CD4-positive, alpha-beta T cell treated with Interleukin-6 for 4 hours (primary cell): ENCODE measurements at regions not wholly inside any gene's neighbourhood (a gene's known extent, or its start where the extent isn't known, plus 50 kb on each side); places are given as distances from the start of the nearest gene placed in this dataset.
"Not testable (repeated sequence)": the region's sequence is repeated elsewhere in the genome, so short reads cannot be mapped to it uniquely, and the experiment has no call there.

ENCODE experiments used
- DNase-seq: peaks from one replicate; pipeline ENCODE4 v3.0.0-alpha.2; 2020; ENCODE audit warnings: mixed read lengths

- no peak for DNase-seq
These were observed 464.5 kb downstream of the CSNK1G3 start for GRCh38 chr5:123976379-123977033.

GRCh38 chr5:123975521-123975920 is 463.5 kb downstream of the CSNK1G3 start:
- DNase-seq, result not testable (repeated sequence)

GRCh38 chr5:123966781-123967180 is 454.8 kb downstream of the CSNK1G3 start:
- no peak for DNase-seq

GRCh38 chr5:123965626-123966025 is 453.6 kb downstream of the CSNK1G3 start:
- DNase-seq, result no peak

GRCh38 chr5:123964884-123965283 is 452.9 kb downstream of the CSNK1G3 start:
- DNase-seq, result no peak

- DNase-seq, result no peak
These were observed 448.5 kb downstream of the CSNK1G3 start for GRCh38 chr5:123960526-123960925.

GRCh38 chr5:123951582-123951977 is 439.6 kb downstream of the CSNK1G3 start:
- DNase-seq, result no peak

- DNase-seq, result no peak
These were observed 439.0 kb downstream of the CSNK1G3 start for GRCh38 chr5:123950701-123951581.

DNA sequence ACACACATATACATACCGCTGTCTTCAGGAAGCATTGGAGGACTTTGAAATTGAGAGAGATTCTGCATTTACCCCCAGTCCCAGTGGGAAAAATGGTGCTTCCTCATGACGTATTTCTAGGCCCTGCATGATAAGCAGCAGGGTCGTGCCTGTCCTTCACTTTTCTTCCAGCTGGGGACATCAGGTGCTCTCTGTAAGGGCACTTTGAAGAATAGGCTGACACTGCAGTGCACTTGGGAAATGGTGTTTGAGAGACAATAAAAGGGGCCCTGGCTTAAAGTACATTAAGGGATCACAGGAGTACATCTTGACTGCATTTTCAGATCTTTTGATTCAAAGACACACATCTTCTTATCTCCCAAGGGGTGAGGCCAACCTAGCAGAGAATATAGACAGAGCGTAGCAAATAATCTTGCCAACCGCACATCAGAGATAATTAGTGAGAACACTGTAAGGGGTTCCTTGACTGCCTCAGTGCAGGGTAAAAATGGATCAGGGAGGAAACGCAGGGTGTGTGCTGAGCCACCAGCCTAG is 437.9 kb downstream of the CSNK1G3 start:
- DNase-seq, result no peak

- no peak for DNase-seq
These were observed 437.2 kb downstream of the CSNK1G3 start for GRCh38 chr5:123949043-123949804.

DNA sequence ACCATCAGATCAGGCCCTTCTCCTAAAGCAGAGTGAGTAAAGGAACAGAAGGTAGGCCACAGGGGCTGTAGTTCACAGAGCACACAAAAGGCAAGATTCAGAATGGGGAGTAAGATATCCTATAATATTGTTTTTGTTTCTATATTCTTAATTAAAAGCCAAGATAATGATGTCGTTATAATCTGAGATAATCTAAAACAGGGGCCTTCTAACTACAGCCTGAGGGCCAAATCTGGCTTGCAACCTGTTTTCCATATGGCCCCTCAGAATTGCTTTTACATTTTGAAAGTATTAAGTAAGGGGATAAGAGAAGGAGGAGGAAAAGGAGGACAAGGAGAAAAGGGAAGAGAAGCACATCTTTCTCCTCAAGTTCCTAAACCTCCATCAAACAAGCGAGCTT is 435.8 kb downstream of the CSNK1G3 start:
- no peak for DNase-seq

DNA sequence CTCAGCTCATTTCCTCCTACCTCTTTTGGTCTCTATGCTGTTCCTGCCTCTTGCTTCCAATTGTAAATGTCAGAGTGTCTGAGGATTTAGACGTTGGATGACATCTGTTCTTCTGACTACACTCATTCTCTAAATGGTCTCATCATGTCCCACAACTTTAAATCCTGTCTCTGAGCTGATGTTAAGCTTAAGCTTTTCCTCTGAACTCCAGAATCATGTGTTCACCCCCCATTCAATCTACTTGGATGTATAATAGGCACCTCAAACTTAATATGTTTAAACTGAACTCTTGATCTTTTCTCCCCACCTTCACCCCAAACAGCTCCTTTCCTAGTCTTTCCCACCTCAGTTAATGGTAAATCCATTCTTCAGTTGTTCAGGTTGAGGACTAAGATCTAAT is 433.6 kb downstream of the CSNK1G3 start:
- no peak for DNase-seq

DNA sequence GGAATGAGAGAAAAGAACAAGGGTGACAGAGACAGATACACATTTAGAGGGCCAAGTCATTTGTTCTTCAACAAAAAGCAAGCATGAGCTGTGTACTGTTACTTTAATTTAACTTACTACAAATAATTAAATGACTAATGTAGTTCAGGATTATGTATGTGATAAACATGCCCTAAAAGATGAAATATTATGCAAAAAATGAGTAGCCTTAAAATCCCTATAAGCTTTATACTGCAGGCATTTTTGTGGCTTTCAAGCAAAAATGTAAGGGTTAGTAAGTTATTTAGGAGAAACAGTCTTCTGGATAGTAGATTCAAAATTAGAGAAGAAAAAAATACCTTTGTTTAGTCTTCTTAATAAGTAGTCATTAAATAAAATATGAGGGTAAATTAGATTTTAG is 431.2 kb downstream of the CSNK1G3 start:
- no peak for DNase-seq

- no peak for DNase-seq
These were observed 428.4 kb downstream of the CSNK1G3 start for GRCh38 chr5:123940416-123940815.

DNA sequence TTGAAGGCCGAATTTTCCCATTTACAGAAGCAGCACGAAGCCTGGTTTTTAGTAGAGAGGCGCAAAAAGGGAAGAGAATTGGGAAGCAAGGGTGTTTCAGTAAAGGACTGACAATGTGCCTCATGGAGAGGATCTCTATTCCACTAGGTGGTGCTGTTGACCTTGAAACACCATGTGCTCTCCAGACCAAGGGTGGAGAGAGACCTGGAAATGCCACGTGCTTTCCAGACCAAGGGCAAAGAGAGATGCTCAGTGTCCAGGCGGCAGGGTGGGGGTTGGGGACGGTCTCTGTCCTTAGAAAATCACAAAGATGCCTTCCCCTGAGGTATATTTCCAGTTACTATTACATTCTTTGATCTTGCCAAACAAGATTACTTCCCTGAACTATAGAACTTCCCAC is 425.3 kb downstream of the CSNK1G3 start:
- DNase-seq, result no peak

DNA sequence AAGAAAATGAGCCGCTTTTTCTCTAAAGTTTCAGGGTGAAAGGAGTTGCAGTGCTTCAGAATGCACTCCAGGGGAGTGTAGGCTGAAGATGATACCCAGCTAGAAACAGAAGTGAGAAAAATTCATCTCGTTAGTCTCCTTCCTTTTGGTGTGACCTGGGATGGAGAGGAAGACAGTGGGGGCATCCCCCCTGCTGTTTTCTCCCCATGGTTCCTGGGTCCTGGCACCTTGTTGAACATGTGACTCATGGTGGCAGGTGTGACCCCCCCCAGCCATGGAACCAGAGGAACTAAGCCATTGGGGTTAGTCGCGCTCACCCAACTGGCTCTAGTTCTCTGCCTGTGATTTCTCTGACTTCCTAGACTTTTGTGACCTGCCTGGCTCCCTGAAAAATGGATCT is 424.6 kb downstream of the CSNK1G3 start:
- no peak for DNase-seq

DNA sequence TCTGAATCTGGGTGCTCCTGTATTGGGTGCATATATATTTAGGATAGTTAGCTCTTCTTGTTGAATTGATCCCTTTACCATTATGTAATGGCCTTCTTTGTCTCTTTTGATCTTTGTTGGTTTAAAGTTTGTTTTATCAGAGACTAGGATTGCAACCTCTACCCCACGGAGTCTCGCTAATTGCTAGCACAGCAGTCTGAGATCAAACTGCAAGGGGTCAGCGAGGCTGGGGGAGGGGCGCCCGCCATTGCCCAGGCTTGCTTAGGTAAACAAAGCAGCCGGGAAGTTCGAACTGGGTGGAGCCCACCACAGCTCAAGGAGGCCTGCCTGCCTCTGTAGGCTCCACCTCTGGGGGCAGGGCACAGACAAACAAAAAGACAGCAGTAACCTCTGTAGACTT is 421.8 kb downstream of the CSNK1G3 start:
- DNase-seq, result not testable (repeated sequence)

GRCh38 chr5:123929055-123929474 is 417.1 kb downstream of the CSNK1G3 start:
- no peak for DNase-seq

- DNase-seq, result no peak
These were observed 416.4 kb downstream of the CSNK1G3 start for GRCh38 chr5:123928401-123928800.

GRCh38 chr5:123921193-123921592 is 409.2 kb downstream of the CSNK1G3 start:
- no peak for DNase-seq

DNA sequence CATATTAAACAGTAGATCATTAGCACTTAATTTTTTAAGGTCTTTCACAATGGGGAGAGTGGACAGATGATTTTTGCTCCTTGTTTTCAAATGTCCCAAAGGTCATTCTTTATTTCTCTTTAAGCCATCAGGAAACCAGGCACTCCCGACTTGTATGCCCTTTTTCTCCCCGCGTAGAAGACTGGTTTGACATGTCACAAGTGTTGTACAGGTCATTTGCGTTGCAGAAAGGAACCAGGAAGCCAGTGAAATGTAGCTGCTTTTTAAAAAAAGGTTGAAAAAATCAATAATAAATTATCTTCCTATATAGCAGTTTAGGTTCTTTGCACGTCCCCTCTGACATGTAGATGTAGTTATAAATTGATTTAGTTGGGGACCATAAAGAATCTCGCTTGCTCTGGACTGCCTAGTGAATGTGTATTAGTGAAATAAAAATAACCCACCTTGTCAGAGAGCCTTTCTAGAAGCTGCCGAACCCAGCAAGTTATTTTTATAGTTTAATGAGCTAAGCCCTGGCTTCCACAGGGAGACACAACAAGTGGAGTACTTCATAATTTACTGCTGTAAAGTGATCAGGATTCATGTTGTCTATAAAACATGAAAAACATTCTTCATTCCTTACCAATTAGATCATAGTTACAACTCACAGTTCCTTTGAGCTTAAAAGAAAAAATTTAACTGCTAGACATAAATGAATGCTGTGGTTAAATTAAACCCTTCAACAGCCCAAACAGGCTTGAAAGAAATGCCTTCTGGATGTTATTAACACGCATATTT is 404.6 kb downstream of the CSNK1G3 start:
- no peak for DNase-seq

GRCh38 chr5:123914333-123914732 is 402.4 kb downstream of the CSNK1G3 start:
- DNase-seq, result no peak
